Keratinocyte (primary cell): ENCODE measurements at regions not wholly inside any gene's neighbourhood (a gene's known extent, or its start where the extent isn't known, plus 50 kb on each side); places are given as distances from the start of the nearest gene placed in this dataset.

Source experiments
- DNase-seq: peaks from one replicate; pipeline ENCODE4 v3.0.0-alpha.2; 2011; ENCODE audit warnings: low read depth, missing footprints, low spot score
- FAIRE-seq: peaks from 2 replicates; lab custom pipeline; 2011; peaks lifted over from hg19 to GRCh38; lab: Jason Lieb, UNC
- H2AFZ ChIP-seq: 2 replicates; pipeline ENCODE4 v1.6.0; 2012; ENCODE audit warnings: low read length, control low read depth, inconsistent platforms; ENCODE audit not compliant: control insufficient read depth
- H3K27ac ChIP-seq: 2 replicates; pipeline ENCODE4 v1.5.1; 2011; ENCODE audit warnings: low read length; ENCODE audit not compliant: control insufficient read depth, insufficient read depth
- H3K27me3 ChIP-seq: 3 replicates; pipeline ENCODE4 v1.6.0; 2011; ENCODE audit warnings: low read length; ENCODE audit not compliant: control insufficient read depth, insufficient read depth; ENCODE audit errors: extremely low read depth
- H3K36me3 ChIP-seq, 2 experiments: 2 replicates in 1 of 2; 3 replicates in 1 of 2; pipeline ENCODE4 v1.5.1; 2011; ENCODE audit warnings: low read length in 2 of 2, mild to moderate bottlenecking in 1 of 2; ENCODE audit not compliant: control insufficient read depth in 2 of 2, insufficient read depth in 2 of 2; ENCODE audit errors: extremely low read depth in 1 of 2
- H3K4me1 ChIP-seq: 3 replicates; pipeline ENCODE4 v1.5.1; 2011; ENCODE audit warnings: low read length; ENCODE audit not compliant: control insufficient read depth, insufficient read depth; ENCODE audit errors: extremely low read depth
- H3K4me2 ChIP-seq: 3 replicates; pipeline ENCODE4 v1.6.0; 2011; ENCODE audit warnings: low read depth, low read length; ENCODE audit not compliant: control insufficient read depth, insufficient read depth; ENCODE audit errors: extremely low read depth
- H3K4me3 ChIP-seq, 3 experiments: fragments of 200-600 bp in 1 of 3; sonication (generic) in 1 of 3; 2 replicates in 2 of 3; 3 replicates in 1 of 3; pipeline ENCODE4 v1.5.1; 2011 to 2016; ENCODE audit warnings: low read length in 3 of 3, mild to moderate bottlenecking in 3 of 3, control low read depth in 2 of 3, inconsistent platforms in 1 of 3, low read depth in 1 of 3, mixed read lengths in 1 of 3, mixed run types in 1 of 3, moderate library complexity in 1 of 3; ENCODE audit not compliant: control insufficient read depth in 2 of 3, insufficient read depth in 2 of 3; ENCODE audit errors: extremely low read depth in 1 of 3
- H3K79me2 ChIP-seq: 2 replicates; pipeline ENCODE4 v1.6.0; 2012; ENCODE audit warnings: low read length; ENCODE audit not compliant: control insufficient read depth, insufficient read depth
- H3K9ac ChIP-seq: 3 replicates; pipeline ENCODE4 v1.6.0; 2011; ENCODE audit warnings: low read length; ENCODE audit not compliant: control insufficient read depth, insufficient read depth; ENCODE audit errors: extremely low read depth
- H3K9me1 ChIP-seq: 3 replicates; pipeline ENCODE4 v1.6.0; 2011; ENCODE audit warnings: low read length; ENCODE audit not compliant: control insufficient read depth, insufficient read depth; ENCODE audit errors: extremely low read depth
- H3K9me3 ChIP-seq: 2 replicates; pipeline ENCODE4 v1.5.1; 2012; ENCODE audit warnings: low read depth, low read length; ENCODE audit not compliant: control insufficient read depth
- H4K20me1 ChIP-seq: 3 replicates; pipeline ENCODE4 v1.6.0; 2011; ENCODE audit warnings: low read length; ENCODE audit not compliant: control insufficient read depth, insufficient read depth; ENCODE audit errors: extremely low read depth
- CTCF ChIP-seq, 3 experiments: IDR thresholded peaks in 1 of 3; conservative IDR thresholded peaks in 1 of 3; optimal IDR thresholded peaks in 1 of 3; 2 replicates in 2 of 3; 3 replicates in 1 of 3; pipeline versions ENCODE3 to v1.5.1; 2011; ENCODE audit warnings: low read length in 3 of 3, mild to moderate bottlenecking in 3 of 3, moderate library complexity in 2 of 3, control low read depth in 1 of 3, inconsistent platforms in 1 of 3; ENCODE audit not compliant: insufficient read depth in 2 of 3; ENCODE audit errors: extremely low read depth in 1 of 3
- EZH2 ChIP-seq: IDR thresholded peaks from one replicate; pipeline ENCODE4 v1.6.1; 2012; ENCODE audit warnings: inconsistent platforms, mild to moderate bottlenecking, low read length, moderate library complexity
- dilution Hi-C: fragments of 300-500 bp; cut with MboI; formaldehyde crosslinking; loops from one replicate; pipeline ENCODE4 v1.7.0; 2020; ENCODE audit warnings: low sequenced_read_pairs; ENCODE audit not compliant: extremely low pct_ligation_motif_present

- Histone ChIP-seq H3K4me3 (no peak overlapping the region), H4K20me1 (no peaks in the 10 kb centered on the region), H3K9me3 (no peaks in the 10 kb centered on the region), H3K79me2 (no peaks in the 10 kb centered on the region), H3K27ac (no peak overlapping the region), H2AFZ (no peak overlapping the region), H3K9ac (no peak overlapping the region), H3K4me1 (peaks cover 18% of the 10 kb centered on the region), H3K27me3 (no peaks in the 10 kb centered on the region), H3K36me3 (no peaks in the 10 kb centered on the region), H3K4me2 (no peak overlapping the region), H3K9me1 (no peaks in the 10 kb centered on the region)
- dilution Hi-C loops = no loop called here
- FAIRE-seq = no peak
- DNase-seq = no peak
- TF ChIP-seq CTCF (optimal IDR thresholded peaks at IDR 0.05 in 1 of 3, IDR thresholded peaks at IDR 0.05 in 1 of 3, conservative IDR thresholded peaks at IDR 0.05 in 1 of 3; ENCODE audit: extremely low read depth in 1 of 3, insufficient read depth in 2 of 3, low read length in 3 of 3) (no peak), EZH2 (no peak)
Observed at GRCh38 chr16:79792664-79793351, 192.3 kb upstream of the MAF start.

GRCh38 chr16:79792076-79792475 lies 191.5 kb upstream of the MAF start:
- Histone ChIP-seq H3K9me3 (no peaks in the 10 kb centered on the region), H3K9ac (no peak overlapping the region), H3K4me1 (peaks cover 18% of the 10 kb centered on the region), H2AFZ (no peak overlapping the region), H3K27ac (no peak overlapping the region), H3K79me2 (no peaks in the 10 kb centered on the region), H3K27me3 (no peaks in the 10 kb centered on the region), H4K20me1 (no peaks in the 10 kb centered on the region), H3K4me3 (no peak overlapping the region), H3K4me2 (no peak overlapping the region), H3K36me3 (no peaks in the 10 kb centered on the region), H3K9me1 (no peaks in the 10 kb centered on the region)
- FAIRE-seq (no peak), DNase-seq (no peak)
- TF ChIP-seq EZH2 (no peak), CTCF (optimal IDR thresholded peaks at IDR 0.05 in 1 of 3, IDR thresholded peaks at IDR 0.05 in 1 of 3, conservative IDR thresholded peaks at IDR 0.05 in 1 of 3; ENCODE audit: extremely low read depth in 1 of 3, insufficient read depth in 2 of 3, low read length in 3 of 3) (no peak)
- dilution Hi-C loops = no loop called here
